GM18508 (cell line): ENCODE measurements at regions not wholly inside any gene's neighbourhood (a gene's known extent, or its start where the extent isn't known, plus 50 kb on each side); places are given as distances from the start of the nearest gene placed in this dataset.
"Not testable (repeated sequence)": the region's sequence is repeated elsewhere in the genome, so short reads cannot be mapped to it uniquely, and the experiment has no call there.

ENCODE experiments used
- ATAC-seq: cut with Tn5 transposase; IDR thresholded peaks from one replicate; pipeline ENCODE4 v1.9.1; 2021; ENCODE audit warnings: moderate number of reproducible peaks; ENCODE audit not compliant: insufficient read depth, unreplicated experiment

DNA sequence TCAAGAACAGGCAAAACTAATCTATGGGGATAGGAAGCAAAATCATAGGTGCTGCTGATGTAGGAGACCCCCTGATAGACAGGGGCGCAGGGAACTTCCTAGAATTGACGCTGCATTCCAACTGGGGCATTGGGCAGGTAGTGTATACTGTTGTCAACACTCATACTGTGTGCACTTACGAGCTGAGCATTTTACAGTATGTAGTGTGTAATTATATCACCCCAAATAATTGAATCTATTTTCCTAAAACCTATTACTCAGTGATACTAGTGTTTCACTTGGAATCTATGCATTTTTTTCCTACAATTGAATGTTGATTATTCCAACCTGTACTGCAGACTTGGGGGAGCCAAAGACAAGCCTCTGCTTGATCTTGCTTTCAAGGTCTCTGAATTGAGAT lies 207.0 kb upstream of the PRKCQ start:
- ATAC-seq, result no peak

DNA sequence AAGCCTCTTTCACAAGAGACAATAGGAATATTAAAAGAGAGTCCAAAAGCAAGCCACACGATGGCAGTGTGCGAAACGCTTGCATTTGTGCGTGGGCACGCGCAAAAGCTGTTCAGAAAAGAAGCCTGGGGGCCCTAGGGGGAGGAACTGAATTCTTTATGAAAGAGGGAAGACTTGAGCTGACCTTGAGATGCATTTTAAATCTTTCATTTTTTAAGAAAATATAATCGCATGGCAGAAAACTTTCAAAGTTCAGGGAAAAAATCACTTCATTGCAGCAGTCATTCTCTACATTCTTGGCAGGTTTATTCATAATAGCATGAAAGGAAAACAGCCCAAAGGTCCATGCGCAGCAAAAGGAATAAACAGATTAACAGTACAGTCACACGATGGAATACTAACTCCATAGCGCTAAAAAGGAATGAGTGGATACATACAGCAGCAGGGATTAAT lies 206.5 kb upstream of the PRKCQ start:
- no peak for ATAC-seq

- ATAC-seq, result not testable (repeated sequence)
Observed at GRCh38 chr10:6784429-6784828, 204.4 kb upstream of the PRKCQ start.

GRCh38 chr10:6783471-6783870 lies 203.4 kb upstream of the PRKCQ start:
- no peak for ATAC-seq

DNA sequence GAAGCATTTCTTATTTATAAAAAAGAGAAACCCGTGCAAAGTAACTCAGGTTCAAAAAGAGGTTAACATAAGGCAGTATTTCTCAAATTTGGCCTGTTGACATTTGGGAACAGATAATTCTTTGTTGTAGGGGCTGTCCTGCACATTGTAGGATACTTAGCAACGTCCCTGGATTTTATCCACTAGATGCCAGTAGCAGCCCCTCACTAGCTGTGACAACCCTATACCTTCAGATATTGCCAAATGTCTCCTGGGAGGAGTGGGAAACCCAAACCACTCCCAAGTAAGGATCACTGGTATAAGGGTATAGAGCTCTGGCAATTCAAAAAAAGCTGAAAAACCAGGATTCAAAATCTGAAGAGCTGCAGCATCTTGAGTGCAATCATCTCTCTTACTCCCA lies 202.3 kb upstream of the PRKCQ start:
- no peak for ATAC-seq

DNA sequence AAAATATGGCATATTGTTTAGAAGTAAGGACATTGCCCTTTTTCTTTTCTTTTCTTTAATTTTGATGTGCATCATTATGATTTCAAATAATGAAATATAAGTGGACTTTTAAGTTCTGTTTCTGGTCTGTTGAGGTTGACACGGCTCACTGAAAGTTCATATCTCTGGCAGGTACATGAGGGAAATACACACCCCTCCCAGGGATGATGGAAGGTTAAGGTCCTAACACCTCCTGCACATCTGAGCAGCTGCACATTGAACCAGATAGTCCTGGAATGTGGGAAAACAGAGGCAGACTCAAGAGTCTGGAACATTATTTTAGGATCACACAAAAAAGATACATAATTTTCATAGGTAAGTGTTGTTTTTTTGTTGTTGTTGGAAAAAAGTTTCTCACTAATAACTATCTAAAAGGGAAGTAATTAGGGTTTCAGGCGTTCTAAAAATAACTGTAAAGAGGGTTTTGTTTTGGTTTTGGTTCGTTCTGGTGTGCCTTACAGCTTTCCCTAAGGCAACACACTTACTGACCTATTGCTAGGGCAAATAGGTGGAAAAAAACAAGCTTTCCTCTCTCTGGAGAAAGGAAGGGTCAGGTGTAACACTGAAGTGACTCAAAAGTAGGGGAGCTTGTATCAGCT lies 201.2 kb upstream of the PRKCQ start:
- ATAC-seq, result no peak

DNA sequence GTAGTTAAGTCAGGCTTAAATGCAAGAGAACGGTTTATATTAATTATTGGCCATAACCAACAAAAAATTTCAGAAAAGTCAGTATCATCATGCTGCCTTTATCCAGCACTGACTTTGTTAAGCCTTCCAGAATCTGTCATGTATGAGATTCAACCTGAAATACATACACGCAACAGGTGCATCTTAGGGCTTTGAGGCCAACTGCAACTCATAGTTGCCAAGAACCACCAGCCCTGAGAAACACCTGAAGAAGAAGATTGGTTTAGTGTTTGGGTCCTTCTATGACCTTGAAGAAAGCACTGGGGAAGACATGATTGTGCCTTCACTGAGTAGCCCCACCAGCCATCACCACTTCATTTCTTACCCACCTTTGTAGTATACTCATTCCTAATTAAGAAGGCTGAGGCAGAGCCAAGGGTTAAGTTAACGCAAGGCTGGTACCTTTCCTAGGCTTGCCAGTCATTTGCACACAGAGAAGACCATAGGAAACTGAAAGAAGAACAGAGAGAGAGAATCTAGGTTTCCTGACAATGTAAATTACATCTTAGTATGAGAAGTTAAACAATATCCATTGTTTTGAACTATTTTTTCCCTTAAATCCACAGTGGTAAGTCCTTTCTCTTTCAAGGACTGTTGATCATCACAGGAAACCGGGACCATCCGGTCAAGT lies 200.1 kb upstream of the PRKCQ start:
- ATAC-seq, result no peak

- no peak for ATAC-seq
Observed at GRCh38 chr10:6778992-6779701, 199.1 kb upstream of the PRKCQ start.

DNA sequence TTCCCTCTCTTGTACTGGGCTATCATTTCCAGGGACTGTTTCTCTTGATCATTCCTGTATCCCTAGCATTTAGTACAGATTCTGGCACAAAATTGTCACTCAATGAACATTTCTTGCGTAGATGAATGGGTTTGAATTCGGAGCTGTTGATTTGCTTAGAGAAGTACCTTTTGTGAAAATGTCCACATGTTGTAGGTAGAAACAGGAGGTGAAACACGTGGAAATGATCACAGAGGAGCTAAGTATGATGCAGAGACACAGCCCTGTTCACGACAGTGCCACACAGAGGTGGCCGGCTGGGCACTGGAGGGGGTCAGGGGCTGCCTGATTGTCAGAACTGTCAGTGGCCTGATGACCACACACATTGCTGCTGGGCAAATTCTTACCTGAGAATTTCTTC lies 196.1 kb upstream of the PRKCQ start:
- ATAC-seq, result no peak

- ATAC-seq, result no peak
Observed at GRCh38 chr10:6774406-6774805, 194.3 kb upstream of the PRKCQ start.

GRCh38 chr10:6771331-6771730 lies 191.3 kb upstream of the PRKCQ start:
- ATAC-seq, result no peak

DNA sequence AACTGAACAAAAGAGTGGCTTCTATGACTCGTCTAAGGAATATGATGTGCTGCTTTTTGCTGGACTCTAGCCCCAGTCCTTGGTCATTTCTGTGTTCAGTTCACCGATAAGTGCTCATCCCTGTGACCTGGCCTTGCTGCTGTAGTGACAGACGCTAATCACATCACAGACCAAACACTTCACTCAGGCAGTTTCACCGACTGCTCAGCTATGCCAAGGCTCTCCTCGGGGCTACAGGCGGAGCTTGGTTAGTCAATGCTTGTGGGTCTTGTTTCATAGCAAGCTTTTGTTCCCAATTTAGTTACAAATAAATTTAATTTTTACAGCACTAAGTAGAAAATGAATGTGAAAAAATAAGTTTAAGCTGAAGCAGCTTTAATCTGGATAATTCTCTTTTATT lies 190.8 kb upstream of the PRKCQ start:
- no peak for ATAC-seq

GRCh38 chr10:6769704-6770417 lies 189.8 kb upstream of the PRKCQ start:
- ATAC-seq, result no peak

DNA sequence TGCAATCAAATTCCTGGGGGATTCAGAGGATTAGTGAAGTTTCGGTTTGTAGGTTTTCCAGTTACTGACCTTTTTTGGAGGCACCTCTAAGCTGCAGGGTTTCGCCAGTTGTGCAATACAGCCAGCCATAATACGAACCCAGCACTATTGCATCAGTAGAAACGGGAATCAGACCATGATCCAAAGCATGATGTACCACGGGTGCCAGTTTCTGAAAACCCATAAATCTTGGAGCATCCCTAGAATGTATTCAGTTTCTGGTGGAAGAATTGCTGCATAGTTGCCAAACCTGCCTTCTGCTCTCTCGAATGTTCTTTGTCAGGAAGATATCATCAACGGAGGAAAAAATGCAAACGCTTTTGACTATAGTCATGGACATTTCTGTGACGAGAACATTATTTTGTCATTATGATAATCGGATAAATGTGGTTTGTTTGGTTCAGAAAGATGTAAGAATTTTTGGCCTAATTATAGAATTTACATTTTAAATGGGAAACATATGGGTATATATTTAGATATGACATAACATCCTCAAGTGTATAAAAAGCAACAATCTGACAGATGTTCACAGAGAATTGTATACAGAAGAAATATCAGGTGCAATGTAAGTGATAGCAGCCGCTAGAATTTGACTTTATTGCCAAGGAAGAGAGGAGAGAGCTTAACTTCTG lies 186.2 kb upstream of the PRKCQ start:
- no peak for ATAC-seq

DNA sequence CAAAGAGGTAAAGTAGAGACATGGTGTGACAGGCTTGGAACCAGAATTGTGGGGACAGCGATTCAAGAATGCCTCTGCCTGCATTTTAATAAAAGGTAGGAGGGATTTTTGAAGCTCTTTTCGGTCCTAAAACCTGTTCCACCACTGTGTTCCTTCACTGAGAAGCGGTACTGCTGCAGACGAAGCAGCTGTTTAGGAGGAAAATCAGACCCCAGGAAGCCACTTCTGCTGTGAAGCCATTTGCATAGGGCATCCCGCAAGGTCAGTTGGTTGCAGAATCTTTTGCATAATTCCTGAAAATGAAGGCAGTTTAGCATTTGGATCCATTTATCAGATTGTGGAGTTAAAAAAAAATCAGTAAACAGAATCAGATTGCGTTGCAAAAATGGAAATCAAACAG lies 183.3 kb upstream of the PRKCQ start:
- ATAC-seq, result no peak

DNA sequence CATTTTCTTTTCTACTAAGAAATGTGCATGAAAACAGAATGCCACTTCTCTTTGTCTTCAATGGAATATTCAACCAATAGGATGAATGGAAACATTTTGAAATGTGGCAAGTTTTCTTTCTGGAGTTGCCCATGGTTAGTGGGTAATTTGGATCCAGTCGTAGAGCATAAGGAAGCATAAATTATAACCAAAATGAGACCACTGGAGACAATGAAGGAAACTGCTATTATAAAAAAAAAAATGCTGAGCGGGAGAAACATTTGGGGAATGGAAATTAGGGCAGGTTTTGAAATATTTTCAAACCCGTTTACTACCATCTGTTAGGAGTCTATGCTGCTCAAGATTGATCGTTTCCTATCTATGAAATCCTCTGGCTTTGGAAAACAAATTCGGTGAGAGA lies 182.9 kb upstream of the PRKCQ start:
- ATAC-seq, result no peak

GRCh38 chr10:6759961-6760360 lies 179.9 kb upstream of the PRKCQ start:
- no peak for ATAC-seq

DNA sequence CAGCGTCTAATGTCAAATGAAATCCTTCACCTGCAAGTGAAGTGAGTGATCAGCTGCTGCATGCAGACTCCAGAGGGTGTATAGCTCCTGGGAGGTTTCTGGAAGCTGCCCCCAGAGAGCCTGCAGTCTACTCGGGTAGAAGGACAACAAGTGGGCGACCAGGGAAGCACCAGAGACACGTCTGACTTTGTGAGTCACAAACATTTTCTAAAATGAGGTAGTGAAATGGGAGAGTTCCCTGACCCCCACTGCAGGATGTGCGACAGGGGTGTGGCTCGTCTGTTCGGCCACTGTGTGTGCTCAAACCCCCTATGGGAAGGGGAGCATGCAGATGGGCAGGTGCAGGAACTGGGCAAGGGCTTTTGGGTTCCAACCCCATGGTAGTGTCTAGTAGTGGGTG lies 177.1 kb upstream of the PRKCQ start:
- no peak for ATAC-seq

DNA sequence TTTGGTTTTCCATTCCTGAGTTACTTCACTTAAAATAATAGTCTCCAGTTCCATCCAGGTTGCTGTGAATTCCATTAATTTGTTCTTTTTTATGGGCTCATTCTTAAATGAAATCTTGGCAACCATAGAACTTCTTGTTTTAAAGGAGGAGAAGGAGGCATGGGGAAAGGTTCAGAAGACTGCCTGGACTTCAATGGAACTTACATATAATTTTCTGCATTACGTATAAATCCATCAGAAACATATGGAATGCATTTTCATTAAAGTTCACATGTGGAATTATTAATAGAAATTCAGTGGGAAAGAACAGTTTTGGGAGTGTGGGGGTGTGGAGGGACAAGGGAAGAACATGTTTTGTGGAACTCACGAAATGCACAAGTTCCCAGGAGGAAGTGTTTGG lies 176.6 kb upstream of the PRKCQ start:
- ATAC-seq, result no peak

DNA sequence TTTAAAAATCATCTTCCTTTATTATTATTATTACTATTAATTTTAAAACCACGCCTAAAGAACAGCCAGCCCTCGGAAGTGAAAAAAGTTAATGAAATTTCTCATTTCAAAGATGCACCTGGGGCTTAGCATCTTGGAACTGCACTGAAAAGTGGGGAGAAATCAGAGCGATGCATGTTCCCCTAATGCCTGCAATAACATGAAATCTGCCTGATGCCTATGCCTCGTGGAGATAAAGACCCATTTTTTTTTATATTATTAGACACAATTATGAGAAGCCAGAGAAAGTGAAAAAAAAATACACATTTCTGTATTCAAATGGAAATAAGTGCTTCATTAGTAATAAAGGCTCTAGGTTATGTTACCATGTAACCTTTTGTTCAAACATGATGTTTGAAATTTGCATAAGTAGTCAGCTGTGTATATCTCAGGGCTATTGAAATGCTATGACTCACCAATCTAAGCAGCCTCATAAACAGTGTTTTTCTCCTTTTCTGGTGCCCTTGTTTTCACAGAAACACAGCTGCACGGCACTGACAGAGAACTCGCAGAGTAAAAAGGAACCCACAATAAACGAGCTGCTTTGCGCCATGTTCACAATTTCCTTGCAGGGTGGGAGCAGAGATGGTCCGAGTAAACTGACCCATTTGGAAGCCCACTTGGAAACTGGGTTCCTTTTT lies 175.8 kb upstream of the PRKCQ start:
- no peak for ATAC-seq
